Trophoblast cell (in vitro differentiated cells and primary cell): ENCODE measurements at regions not wholly inside any gene's neighbourhood (a gene's known extent, or its start where the extent isn't known, plus 50 kb on each side); places are given as distances from the start of the nearest gene placed in this dataset.

Source experiments
- DNase-seq, 2 donors: peaks; one replicate each; pipeline ENCODE4 v3.0.0-alpha.2; 2016
- H2AFZ ChIP-seq: 2 replicates; pipeline ENCODE4 v1.6.1; 2013; ENCODE audit warnings: low read length, moderate library complexity, mild to moderate bottlenecking; ENCODE audit not compliant: insufficient read depth, poor library complexity
- H2AK5ac ChIP-seq: 2 replicates; pipeline ENCODE4 v1.6.1; 2013; ENCODE audit warnings: mild to moderate bottlenecking, low read length
- H2BK120ac ChIP-seq: 2 replicates; pipeline ENCODE4 v1.6.1; 2013; ENCODE audit warnings: low read length, mild to moderate bottlenecking, moderate library complexity; ENCODE audit not compliant: insufficient read depth, poor library complexity
- H2BK12ac ChIP-seq: 2 replicates; pipeline ENCODE4 v1.6.1; 2013; ENCODE audit warnings: mild to moderate bottlenecking, low read length, moderate library complexity
- H2BK5ac ChIP-seq: 2 replicates; pipeline ENCODE4 v1.6.1; 2013; ENCODE audit warnings: low read length, low read depth, moderate library complexity, mild to moderate bottlenecking; ENCODE audit not compliant: poor library complexity
- H3K14ac ChIP-seq: 2 replicates; pipeline ENCODE4 v1.6.1; 2013; ENCODE audit warnings: mild to moderate bottlenecking, low read length
- H3K18ac ChIP-seq: 2 replicates; pipeline ENCODE4 v1.6.1; 2013; ENCODE audit warnings: mild to moderate bottlenecking, low read length
- H3K23ac ChIP-seq: 2 replicates; pipeline ENCODE4 v1.6.1; 2013; ENCODE audit warnings: low read length
- H3K27ac ChIP-seq: 2 replicates; pipeline ENCODE4 v1.5.1; 2013; ENCODE audit warnings: low read depth, mild to moderate bottlenecking, inconsistent platforms, low read length, moderate library complexity
- H3K27me3 ChIP-seq: 2 replicates; pipeline ENCODE4 v1.6.1; 2013; ENCODE audit warnings: inconsistent platforms, mild to moderate bottlenecking, low read length, moderate library complexity; ENCODE audit not compliant: insufficient read depth
- H3K36me3 ChIP-seq, 2 experiments: 1 replicate in 1 of 2; 2 replicates in 1 of 2; pipeline ENCODE4 v1.6.1; 2013; ENCODE audit warnings: low read length in 2 of 2, mild to moderate bottlenecking in 2 of 2, moderate library complexity in 1 of 2; ENCODE audit not compliant: insufficient read depth in 2 of 2, control insufficient read depth in 1 of 2
- H3K4ac ChIP-seq: 2 replicates; pipeline ENCODE4 v1.6.1; 2013; ENCODE audit warnings: low read depth, mild to moderate bottlenecking, low read length, moderate library complexity
- H3K4me1 ChIP-seq, 2 experiments: 1 replicate in 1 of 2; 2 replicates in 1 of 2; pipeline ENCODE4 v1.6.1; 2013; ENCODE audit warnings: low read length in 2 of 2, mild to moderate bottlenecking in 2 of 2, moderate library complexity in 1 of 2; ENCODE audit not compliant: insufficient read depth in 2 of 2, control insufficient read depth in 1 of 2
- H3K4me2 ChIP-seq: 2 replicates; pipeline ENCODE4 v1.6.1; 2013; ENCODE audit warnings: inconsistent platforms, mild to moderate bottlenecking, low read length, moderate library complexity
- H3K4me3 ChIP-seq: 2 replicates; pipeline ENCODE4 v1.5.1; 2013; ENCODE audit warnings: mild to moderate bottlenecking, low read depth, low read length, inconsistent platforms
- H3K79me1 ChIP-seq: one replicate; pipeline ENCODE4 v1.6.1; 2013; ENCODE audit warnings: low read length
- H3K79me2 ChIP-seq: 2 replicates; pipeline ENCODE4 v1.6.1; 2013; ENCODE audit warnings: low read length, mild to moderate bottlenecking; ENCODE audit not compliant: control insufficient read depth, insufficient read depth, poor library complexity
- H3K9ac ChIP-seq: 2 replicates; pipeline ENCODE4 v1.6.1; 2013; ENCODE audit warnings: mild to moderate bottlenecking, low read length
- H3K9me3 ChIP-seq: 2 replicates; pipeline ENCODE4 v1.6.1; 2013; ENCODE audit warnings: low read depth, mild to moderate bottlenecking, control low read depth, inconsistent platforms, low read length; ENCODE audit not compliant: insufficient read depth
- H4K12ac ChIP-seq: 2 replicates; pipeline ENCODE4 v1.6.1; 2013; ENCODE audit warnings: low read depth, mild to moderate bottlenecking, low read length, moderate library complexity
- H4K8ac ChIP-seq: 2 replicates; pipeline ENCODE4 v1.6.1; 2013; ENCODE audit warnings: low read depth, mild to moderate bottlenecking, low read length, moderate library complexity
- H4K91ac ChIP-seq: one replicate; pipeline ENCODE4 v1.6.1; 2013; ENCODE audit warnings: low read depth, mild to moderate bottlenecking, low read length, moderate library complexity
- WGBS: extraction: QIAGEN DNeasy Blood & Tissue Kit; methylation state at CpG from one replicate; pipeline ENCODE4 v1.1.7; 2013; ENCODE audit warnings: missing lambda C conversion rate; ENCODE audit not compliant: insufficient read length, insufficient coverage; ENCODE audit errors: extremely low coverage; 5-methylcytosine and 5-hydroxymethylcytosine counted together

DNA sequence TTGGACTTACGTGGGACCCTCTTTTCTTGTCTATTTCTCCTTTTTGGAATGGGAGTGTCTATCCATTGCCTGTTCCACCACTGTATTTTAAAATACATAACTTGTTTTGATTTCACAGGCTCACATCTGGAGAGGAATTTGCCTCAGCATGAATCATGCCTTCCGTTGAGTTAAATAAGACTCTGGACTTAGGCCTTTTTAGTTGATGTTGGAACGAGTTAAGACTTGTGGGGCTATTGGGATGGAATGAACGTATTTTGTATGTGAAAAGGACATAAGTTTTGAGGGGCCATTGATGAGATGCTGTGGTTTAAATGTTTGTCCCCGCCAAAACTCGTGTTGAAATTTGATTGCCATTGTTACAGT is 66.2 kb downstream of the BEX3 start:
- peaks cover 17% of the 10 kb centered on the region for H3K79me1 ChIP-seq
- H2BK120ac ChIP-seq: no peak overlapping the region
- H3K4me2 ChIP-seq: no peak overlapping the region
- WGBS: 100% methylated on average over 1 of the region's 6 CpGs
- peaks cover 7 to 11% of the 10 kb centered on the region in 2 experiments for H3K4me1 ChIP-seq
- H4K8ac ChIP-seq: no peak overlapping the region
- H3K27ac ChIP-seq: no peak overlapping the region
- no peak overlapping the region for H3K4ac ChIP-seq
- H2AK5ac ChIP-seq: no peak overlapping the region
- peak in 1 of 2 donors; percentile 58 for DNase-seq
- H3K27me3 ChIP-seq: no peaks in the 10 kb centered on the region
- no peak overlapping the region for H3K18ac ChIP-seq
- H2BK12ac ChIP-seq: no peak overlapping the region
- no peak overlapping the region for H3K14ac ChIP-seq
- H3K9ac ChIP-seq: no peak overlapping the region
- H3K4me3 ChIP-seq: no peak overlapping the region
- H2BK5ac ChIP-seq: no peak overlapping the region
- H3K36me3 ChIP-seq: no peaks in the 10 kb centered on the region
- H4K91ac ChIP-seq: no peak overlapping the region
- H2AFZ ChIP-seq: no peak overlapping the region
- H3K23ac ChIP-seq: no peak overlapping the region
- no peaks in the 10 kb centered on the region for H3K79me2 ChIP-seq
- H3K9me3 ChIP-seq: no peaks in the 10 kb centered on the region
- no peak overlapping the region for H4K12ac ChIP-seq

DNA sequence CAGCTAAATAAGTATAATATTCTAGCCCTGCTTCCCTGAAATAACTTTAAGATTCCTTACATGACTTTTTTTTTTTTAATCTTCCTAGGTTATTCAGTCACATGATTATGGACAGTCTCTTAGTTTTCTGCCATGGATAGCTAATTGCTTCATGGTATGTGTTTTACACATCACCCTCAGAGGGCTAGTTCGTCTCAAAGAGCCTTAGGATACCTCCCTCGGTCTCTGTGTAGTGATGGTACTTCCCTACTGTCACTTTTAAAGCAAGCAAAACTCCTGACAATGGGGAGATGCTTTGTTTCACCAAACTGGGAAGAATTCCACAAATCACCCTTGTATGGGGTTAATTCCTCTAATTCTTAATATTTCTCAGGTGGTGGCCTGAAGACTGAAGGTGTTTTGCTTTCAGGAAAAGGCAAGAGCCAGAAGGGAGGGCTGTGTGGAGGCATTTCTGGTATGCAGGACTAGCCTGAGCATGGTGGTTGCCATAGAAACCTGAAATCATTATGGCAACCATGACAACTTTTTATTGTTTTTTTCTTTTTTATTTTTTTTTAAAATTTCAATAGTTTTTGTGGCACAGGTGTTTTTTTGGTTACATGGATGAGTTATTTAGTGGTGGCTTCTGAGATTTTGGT is 70.4 kb downstream of the BEX3 start:
- whole genome bisulfite sequencing: no CpG with 5 or more reads among the region's 2 CpGs
- Histone ChIP-seq H3K9me3 (no peaks in the 10 kb centered on the region), H3K36me3 (no peaks in the 10 kb centered on the region), H2AK5ac (no peak overlapping the region), H3K23ac (no peak overlapping the region), H3K4me1 (peaks cover under 1 to 7% of the 10 kb centered on the region in 2 experiments), H3K79me1 (peaks cover 6% of the 10 kb centered on the region), H2AFZ (no peak overlapping the region), H3K79me2 (no peaks in the 10 kb centered on the region), H3K4me3 (no peak overlapping the region), H2BK120ac (peak overlapping the region; percentile 60), H3K9ac (no peak overlapping the region), H4K91ac (no peak overlapping the region), H3K14ac (no peak overlapping the region), H3K27ac (peak overlapping the region; percentile 76), H2BK5ac (no peak overlapping the region), H3K4ac (no peak overlapping the region), H2BK12ac (no peak overlapping the region), H3K18ac (no peak overlapping the region), H4K8ac (no peak overlapping the region), H4K12ac (no peak overlapping the region), H3K4me2 (peak overlapping the region; percentile 62), H3K27me3 (no peaks in the 10 kb centered on the region)
- peak; percentile 1 to 74 for DNase-seq
